ENCODE measurements at regions not wholly inside any gene's neighbourhood (a gene's known extent, or its start where the extent isn't known, plus 50 kb on each side); places are given as distances from the start of the nearest gene placed in this dataset.

- TF ChIP-seq CTCF (IDR thresholded peaks at IDR 0.05; ENCODE audit: low read depth, low read length, missing input control) (no peak), RAD21 (IDR thresholded peaks at IDR 0.05) (no peak), YY1 (IDR thresholded peaks at IDR 0.05) (no peak), ATF3 (IDR thresholded peaks at IDR 0.05) (no peak), REST (IDR thresholded peaks at IDR 0.05) (no peak), EGR1 (IDR thresholded peaks at IDR 0.05; ENCODE audit: low read depth in 2 of 2) (no peak), GABPA (IDR thresholded peaks at IDR 0.05 in 1 of 2, conservative IDR thresholded peaks at IDR 0.05 in 1 of 2) (no peak), SP1 (IDR thresholded peaks at IDR 0.05) (no peak), TAF1 (conservative IDR thresholded peaks at IDR 0.05) (no peak), RXRA (IDR thresholded peaks at IDR 0.05) (no peak)
These were observed 96.6 kb upstream of the FKBP1C start for GRCh38 chr6:63114610-63115211.
